ENCODE measurements at regions not wholly inside any gene's neighbourhood (a gene's known extent, or its start where the extent isn't known, plus 50 kb on each side); places are given as distances from the start of the nearest gene placed in this dataset.

DNA sequence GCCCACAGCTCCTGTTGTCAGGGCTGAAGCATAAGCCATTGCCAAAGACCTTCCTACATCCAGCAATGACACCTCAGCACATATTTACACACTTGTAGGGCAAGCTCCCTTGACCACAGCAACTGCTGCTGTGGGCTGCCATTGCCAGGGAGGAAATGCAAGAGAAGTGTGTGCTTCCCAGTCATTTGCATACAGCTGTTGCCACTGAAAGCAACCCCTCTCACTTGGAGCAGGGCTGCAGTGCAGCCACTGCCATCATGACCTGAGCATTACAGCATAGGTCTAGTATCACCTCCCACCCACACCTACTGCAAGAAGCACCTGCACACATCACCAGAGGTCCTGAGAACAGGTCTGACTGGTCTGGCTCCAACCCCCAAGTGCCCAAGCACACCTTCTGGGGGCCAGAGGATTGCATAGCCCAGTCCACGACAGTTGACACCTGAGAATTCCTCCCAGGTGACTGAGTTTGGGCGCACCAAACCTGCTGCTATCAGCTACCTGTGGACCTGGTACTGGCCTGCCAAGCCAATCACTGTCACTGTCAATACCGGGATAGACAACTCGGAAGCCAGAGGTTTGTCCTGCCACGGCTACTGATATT lies 636.5 kb upstream of the SLIT2 start:
- no peak for DNase-seq (ENCODE audit: low read depth)

DNA sequence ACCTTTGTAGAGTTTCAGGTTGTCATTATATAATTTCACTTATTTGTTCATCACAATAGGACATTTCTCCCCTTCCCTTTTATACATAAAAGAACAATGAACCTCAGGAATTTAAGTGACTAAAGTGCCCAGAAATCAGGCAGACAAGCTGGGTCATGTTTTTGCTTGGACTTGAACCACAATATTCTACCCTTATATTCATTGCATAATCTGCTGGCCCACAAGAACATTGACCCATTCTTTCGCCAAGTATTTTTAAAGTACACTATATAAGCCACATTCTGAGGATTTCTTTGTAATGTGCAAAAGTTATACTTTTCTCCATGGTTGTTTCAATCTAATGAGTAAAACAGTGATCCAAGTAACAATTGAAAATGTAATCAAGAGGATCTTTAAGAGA lies 637.5 kb upstream of the SLIT2 start:
- DNase-seq (ENCODE audit: low read depth), result peak; percentile 30

GRCh38 chr4:19596342-19596741 lies 655.4 kb upstream of the SLIT2 start:
- no peak for DNase-seq (ENCODE audit: low read depth)

DNA sequence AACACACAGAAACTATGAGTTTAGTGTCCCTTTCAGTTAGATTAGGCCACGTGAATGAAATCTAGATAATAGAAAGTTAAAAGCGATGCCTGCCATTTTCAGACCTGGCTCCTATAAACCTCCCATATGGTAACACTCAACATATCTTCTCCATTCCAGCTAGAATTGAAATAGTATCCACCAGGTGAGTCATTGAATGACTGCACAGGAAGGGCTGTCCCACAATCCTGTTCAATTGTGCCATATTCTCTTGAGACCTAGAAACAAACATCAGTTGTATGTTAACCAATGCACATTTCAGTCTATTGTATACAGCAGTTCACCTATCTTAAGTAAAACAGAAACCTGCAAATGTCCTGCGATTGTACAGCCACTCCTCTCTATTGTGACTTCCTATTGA lies 659.3 kb upstream of the SLIT2 start:
- DNase-seq (ENCODE audit: low read depth), result no peak

DNA sequence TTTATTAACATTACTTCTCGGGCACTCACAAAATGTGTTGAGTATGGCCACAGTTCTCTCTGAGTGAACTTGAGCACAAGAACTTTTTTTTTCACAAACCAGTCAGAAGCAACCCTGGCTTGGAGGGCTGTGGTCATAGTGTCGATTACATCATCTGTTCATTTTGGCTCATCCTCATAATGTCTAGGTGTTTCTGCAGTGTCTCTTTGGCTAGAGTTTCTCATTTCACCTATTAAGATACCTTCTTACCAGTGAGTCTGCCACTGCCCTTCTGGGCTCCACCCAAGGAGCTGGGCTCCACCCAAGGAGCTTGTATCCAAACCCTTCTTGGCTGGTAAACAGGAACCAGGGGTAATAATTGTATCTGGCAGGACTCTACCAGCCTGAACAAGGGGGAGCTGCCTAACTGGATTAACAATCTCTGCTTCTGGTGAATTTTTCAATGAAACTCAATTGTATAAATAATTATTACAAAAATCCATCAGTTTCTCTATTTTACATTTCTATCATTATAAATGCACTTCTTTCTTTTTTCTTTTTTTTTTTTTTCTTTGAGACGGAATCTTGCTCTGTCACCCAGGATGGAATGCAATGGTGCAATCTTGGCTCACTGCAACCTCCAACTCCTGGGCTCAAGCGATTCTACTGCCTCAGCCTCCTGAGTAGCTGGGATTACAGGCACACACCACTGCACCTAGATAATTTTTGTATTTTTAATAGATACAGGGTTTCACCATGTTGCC lies 667.7 kb upstream of the SLIT2 start:
- no peak for DNase-seq (ENCODE audit: low read depth)

- DNase-seq (ENCODE audit: low read depth), result no peak
Measured at GRCh38 chr4:19580095-19580494, 671.6 kb upstream of the SLIT2 start.

GRCh38 chr4:19579608-19580007 lies 672.1 kb upstream of the SLIT2 start:
- no peak for DNase-seq (ENCODE audit: low read depth)

GRCh38 chr4:19577097-19577496 lies 674.6 kb upstream of the SLIT2 start:
- no peak for DNase-seq (ENCODE audit: low read depth)

GRCh38 chr4:19575924-19576323 lies 675.8 kb upstream of the SLIT2 start:
- peak; percentile 16 for DNase-seq (ENCODE audit: low read depth)

DNA sequence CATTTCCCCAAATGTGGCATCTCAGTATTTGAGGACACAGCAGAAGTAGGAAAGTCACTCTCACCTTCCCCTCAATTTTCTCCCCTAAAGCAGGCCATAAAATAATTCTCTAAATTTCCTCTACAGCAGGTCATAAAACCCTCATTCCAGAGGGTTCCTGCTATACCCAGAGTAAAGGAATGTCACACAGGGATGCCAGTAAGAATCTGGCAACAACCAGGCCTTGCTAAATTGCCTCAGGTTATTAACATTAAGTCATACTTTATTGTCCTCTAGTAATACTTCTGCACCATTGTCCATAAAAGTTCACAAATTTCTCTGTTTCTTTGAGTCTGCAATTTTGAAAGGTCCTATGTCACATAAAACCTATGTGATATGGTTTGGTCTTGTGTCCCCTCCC lies 685.7 kb upstream of the SLIT2 start:
- peak; percentile 52 for DNase-seq (ENCODE audit: low read depth)

DNA sequence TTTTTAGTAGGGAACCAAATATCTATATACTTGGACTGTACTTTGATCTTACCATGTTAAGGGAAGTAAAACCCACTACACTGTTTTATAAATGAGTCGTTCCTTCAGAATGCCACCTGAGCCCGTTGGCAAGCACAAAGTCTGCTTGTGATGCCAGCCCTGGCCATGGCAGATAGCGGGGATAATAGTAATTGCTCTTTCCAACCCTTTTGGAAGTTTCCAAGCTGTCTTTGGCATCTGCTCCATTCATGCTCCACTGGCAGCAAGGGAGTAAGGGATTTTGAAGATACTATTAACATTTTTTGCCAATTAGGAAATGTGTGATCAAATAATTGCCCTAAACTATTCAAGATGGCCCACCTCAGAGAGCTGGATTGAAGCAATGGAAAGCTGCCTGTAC lies 689.2 kb upstream of the SLIT2 start:
- DNase-seq (ENCODE audit: low read depth), result peak; percentile 43

DNA sequence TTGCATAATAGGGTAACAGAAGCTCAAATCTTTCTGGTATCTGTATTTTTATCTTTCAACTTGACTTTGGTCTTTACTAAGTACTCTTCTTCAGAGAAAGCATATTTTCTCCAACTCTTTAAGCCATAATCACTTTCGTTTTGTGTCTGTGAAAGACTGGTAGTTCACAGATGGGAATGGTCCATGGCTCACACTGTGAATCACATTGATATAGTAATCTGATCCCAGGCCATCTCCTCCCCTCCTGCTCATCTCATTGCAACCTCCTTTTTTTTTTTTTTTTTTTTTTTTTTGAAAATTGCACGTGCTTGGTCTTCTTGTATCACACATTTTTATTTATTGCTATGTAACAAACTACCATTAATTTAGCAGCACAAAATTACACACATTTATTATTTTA lies 694.5 kb upstream of the SLIT2 start:
- DNase-seq (ENCODE audit: low read depth), result no peak

DNA sequence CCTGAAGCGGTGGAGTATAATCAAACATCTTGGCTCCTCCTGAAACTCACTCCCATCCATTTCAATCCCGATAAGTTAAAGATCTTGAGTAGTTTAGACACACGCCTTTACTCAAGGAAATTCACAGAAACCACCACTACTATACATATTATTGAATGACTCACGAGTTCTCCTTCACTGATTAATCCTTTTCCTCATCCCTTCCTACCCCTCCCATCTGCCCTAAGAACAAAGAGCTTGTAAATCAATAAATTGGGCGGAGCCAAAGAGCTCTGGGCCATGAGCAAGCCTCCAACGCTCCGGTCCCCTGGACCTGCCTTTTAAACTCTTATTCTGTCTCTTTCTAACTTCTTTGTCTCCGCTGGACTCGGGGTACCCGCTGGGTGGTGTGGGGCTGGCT lies 695.4 kb upstream of the SLIT2 start:
- DNase-seq (ENCODE audit: low read depth), result peak; percentile 48

GRCh38 chr4:19547463-19547862 lies 704.2 kb upstream of the SLIT2 start:
- DNase-seq (ENCODE audit: low read depth), result no peak

DNA sequence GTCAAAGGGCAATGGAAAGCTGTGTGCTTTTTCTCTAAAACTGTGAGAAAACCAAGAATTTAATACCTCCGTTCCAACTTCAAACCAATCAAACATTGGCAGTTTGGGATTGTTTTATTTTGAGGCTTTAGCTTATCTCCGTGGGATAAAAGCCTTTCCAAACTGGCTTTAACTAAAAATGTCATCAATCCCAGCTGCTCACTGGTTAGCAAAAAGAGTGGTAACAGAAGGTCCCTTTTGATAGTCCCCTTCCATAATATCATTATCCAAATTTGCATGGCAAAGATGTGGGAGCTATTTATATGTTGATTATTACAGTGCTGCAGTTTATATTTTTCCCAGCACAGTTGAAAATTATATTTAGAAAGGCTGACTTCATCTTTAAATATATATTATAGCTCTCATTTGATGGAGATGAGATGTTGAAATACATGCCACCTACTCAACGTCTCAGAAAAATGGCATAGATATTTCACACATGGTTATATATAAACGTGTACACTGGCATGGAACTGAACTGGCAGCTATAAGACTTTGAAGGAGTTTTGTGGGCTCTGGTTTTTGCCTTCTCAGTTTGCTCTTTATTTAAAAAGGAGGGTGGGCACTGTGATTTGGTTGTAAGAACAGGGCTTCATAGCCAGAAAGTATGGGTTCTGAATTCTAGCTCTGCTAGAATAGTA lies 707.1 kb upstream of the SLIT2 start:
- DNase-seq (ENCODE audit: low read depth), result no peak

- DNase-seq (ENCODE audit: low read depth), result no peak
Measured at GRCh38 chr4:19540859-19541540, 710.7 kb upstream of the SLIT2 start.

GRCh38 chr4:19539201-19539600 lies 712.5 kb upstream of the SLIT2 start:
- no peak for DNase-seq (ENCODE audit: low read depth)

DNA sequence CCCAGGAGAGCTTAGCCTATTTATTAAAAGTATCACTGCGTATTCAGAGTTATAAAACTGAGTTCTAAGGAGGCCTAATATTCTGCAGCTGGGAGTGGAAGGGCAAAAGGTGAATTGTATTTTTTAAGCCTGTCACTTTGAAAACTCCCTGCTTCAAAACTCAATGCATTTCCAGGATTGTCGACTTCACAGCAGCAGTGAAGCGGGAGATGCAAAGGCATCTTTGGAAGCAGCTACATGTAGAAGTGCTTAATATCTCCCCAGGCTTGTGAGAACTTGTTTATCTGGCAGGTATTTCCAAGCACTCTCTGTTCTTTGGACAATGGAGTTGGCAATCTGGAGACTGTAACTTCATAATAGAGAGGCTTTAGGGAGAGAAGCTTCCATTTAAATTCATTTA lies 717.5 kb upstream of the SLIT2 start:
- no peak for DNase-seq (ENCODE audit: low read depth)

DNA sequence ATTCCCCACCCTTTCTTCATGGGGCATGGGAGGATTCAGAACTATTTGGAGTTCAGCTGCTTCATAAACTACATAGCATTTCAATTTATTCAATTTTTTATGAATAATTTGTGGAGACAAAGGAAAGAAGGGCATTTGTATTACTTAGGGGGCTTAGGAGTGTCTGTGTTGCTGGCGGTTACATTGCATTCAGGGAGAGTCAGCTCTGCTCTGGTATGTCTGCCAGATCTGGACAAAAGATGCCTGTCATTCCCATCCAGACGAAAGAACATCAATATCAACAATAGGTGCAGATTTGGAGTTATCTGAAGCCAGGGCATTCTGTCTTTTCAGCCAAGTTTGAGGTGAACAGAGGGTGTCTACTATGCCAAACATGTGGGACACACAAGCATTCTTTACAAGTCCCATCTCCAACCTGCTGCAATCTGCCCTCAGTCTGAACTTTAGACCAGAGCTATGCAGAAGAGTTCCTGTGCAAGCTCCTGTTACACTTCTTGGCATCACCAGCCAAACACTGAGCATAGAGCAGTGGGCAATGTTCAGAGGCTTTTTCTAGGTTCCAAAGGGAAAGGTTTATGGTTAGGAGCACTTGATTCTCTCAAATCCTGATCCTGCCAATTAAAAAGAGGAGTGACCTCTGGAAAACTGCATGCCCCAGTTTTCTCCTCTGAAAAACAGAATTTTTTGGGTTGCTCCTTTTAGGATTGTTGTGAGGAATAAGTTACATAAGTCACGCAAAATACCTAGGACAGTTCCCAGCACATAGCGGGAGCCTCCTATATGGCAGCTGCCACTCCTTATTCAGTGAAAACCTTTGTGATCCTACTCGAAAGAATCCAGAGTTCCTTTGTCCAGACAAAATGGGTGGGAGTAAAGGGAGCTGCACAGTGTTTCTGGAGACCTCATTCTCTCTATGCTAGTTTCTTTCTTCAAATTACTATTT lies 719.5 kb upstream of the SLIT2 start:
- DNase-seq (ENCODE audit: low read depth), result peak; percentile 7

DNA sequence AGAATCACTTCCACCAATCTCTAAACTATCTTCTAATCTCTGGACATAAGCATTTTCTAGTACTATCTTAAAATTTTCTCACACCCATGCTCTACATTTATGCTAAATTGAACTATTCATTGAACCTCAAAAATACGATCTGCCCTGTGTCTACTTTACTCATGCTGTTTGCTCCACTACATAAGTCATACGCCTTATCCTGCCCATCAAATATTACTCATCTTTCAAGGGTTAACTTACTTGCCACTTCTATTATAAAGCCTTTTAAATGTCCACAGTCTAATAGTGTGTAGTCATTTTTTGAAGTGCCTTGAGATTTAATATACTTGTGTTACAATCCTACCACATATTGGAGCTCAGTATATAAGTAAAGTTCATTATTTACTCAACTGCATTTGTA lies 727.7 kb upstream of the SLIT2 start:
- no peak for DNase-seq (ENCODE audit: low read depth)

GRCh38 chr4:19522966-19523365 lies 728.7 kb upstream of the SLIT2 start:
- no peak for DNase-seq (ENCODE audit: low read depth)
